Hematopoietic multipotent progenitor cell treated with erythropoietin and hydrocortisone succinate and interleukin-3 and kit ligand, for 15 days (in vitro differentiated cells): ENCODE measurements at regions not wholly inside any gene's neighbourhood (a gene's known extent, or its start where the extent isn't known, plus 50 kb on each side); places are given as distances from the start of the nearest gene placed in this dataset.
"Not testable (repeated sequence)": the region's sequence is repeated elsewhere in the genome, so short reads cannot be mapped to it uniquely, and the experiment has no call there.

Experiments
- DNase-seq: peaks from one replicate; pipeline ENCODE4 v3.0.0-alpha.2; 2015; ENCODE audit warnings: low spot score

GRCh38 chr5:162990063-162990462, 447.3 kb upstream of the CCNG1 start:
- no peak for DNase-seq

GRCh38 chr5:162990856-162991497, 446.4 kb upstream of the CCNG1 start:
- no peak for DNase-seq

GRCh38 chr5:162995568-162995967, 441.8 kb upstream of the CCNG1 start:
- no peak for DNase-seq

- DNase-seq: no peak
Observed at GRCh38 chr5:162996053-162996452, 441.3 kb upstream of the CCNG1 start.

- DNase-seq: no peak
Observed at GRCh38 chr5:163005949-163006348, 431.4 kb upstream of the CCNG1 start.

- no peak for DNase-seq
Observed at GRCh38 chr5:163022582-163023128, 414.7 kb upstream of the CCNG1 start.

- no peak for DNase-seq
Observed at GRCh38 chr5:163023846-163024245, 413.5 kb upstream of the CCNG1 start.

- no peak for DNase-seq
Observed at GRCh38 chr5:163024936-163025335, 412.5 kb upstream of the CCNG1 start.

- peak; percentile 6 for DNase-seq
Observed at GRCh38 chr5:163033656-163034055, 403.7 kb upstream of the CCNG1 start.

- DNase-seq: no peak
Observed at GRCh38 chr5:163041254-163041653, 396.1 kb upstream of the CCNG1 start.

- no peak for DNase-seq
Observed at GRCh38 chr5:163079618-163080017, 357.8 kb upstream of the CCNG1 start.

- DNase-seq: no peak
Observed at GRCh38 chr5:163089230-163089629, 348.2 kb upstream of the CCNG1 start.

- DNase-seq: no peak
Observed at GRCh38 chr5:163089926-163090325, 347.5 kb upstream of the CCNG1 start.

- DNase-seq: no peak
Observed at GRCh38 chr5:163094492-163095180, 342.8 kb upstream of the CCNG1 start.

- DNase-seq: no peak
Observed at GRCh38 chr5:163104464-163104863, 332.9 kb upstream of the CCNG1 start.

- DNase-seq: no peak
Observed at GRCh38 chr5:163105456-163105855, 331.9 kb upstream of the CCNG1 start.

- no peak for DNase-seq
Observed at GRCh38 chr5:163106098-163106497, 331.3 kb upstream of the CCNG1 start.

GRCh38 chr5:163108351-163108750, 329.0 kb upstream of the CCNG1 start:
- no peak for DNase-seq

- DNase-seq: no peak
Observed at GRCh38 chr5:163115011-163115410, 322.4 kb upstream of the CCNG1 start.

GRCh38 chr5:163116618-163117017, 320.8 kb upstream of the CCNG1 start:
- DNase-seq: not testable (repeated sequence)

GRCh38 chr5:163134061-163134460, 303.3 kb upstream of the CCNG1 start:
- DNase-seq: no peak

- no peak for DNase-seq
Observed at GRCh38 chr5:163135849-163136248, 301.5 kb upstream of the CCNG1 start.

- DNase-seq: no peak
Observed at GRCh38 chr5:163161512-163161911, 275.9 kb upstream of the CCNG1 start.

- DNase-seq: no peak
Observed at GRCh38 chr5:163162645-163163044, 274.8 kb upstream of the CCNG1 start.
